GM12878 (cell line): ENCODE measurements at regions not wholly inside any gene's neighbourhood (a gene's known extent, or its start where the extent isn't known, plus 50 kb on each side); places are given as distances from the start of the nearest gene placed in this dataset.

Experiments used
- ATAC-seq: fragments of 200-7000 bp; cut with Tn5 transposase; 3 replicates; pipeline ENCODE4 v1.9.1; 2020; ENCODE audit warnings: mild to moderate bottlenecking, moderate library complexity
- BruUV-seq: library from RNA; stranded (reverse); fragments of 400-500 nt; replicated peaks from 2 replicates; lab custom pipeline; 2021; lab: Mats Ljungman, UMichigan
- CTCF ChIA-PET: fragments of 300-600 bp; sonication (Branson Sonifier 250); formaldehyde crosslinking; extraction: SDS; loops from one replicate; lab custom pipeline; 2021; ENCODE audit warnings: inconsistent platforms; lab: Yijun Ruan, JAX
- POLR2A ChIA-PET: fragments of 350-600 bp; formaldehyde crosslinking; extraction: SDS; loops from one replicate; lab custom pipeline; 2021; ENCODE audit warnings: inconsistent platforms; lab: Charles Lee
- RAD21 ChIA-PET: fragments of 300-600 bp; sonication (Branson Sonifier 250); formaldehyde crosslinking; loops from one replicate; lab custom pipeline; 2023; ENCODE audit warnings: antibody characterized with exemption; ENCODE audit not compliant: unreplicated experiment; lab: Charles Lee
- SMC1A ChIA-PET: fragments of 300-600 bp; sonication (Branson Sonifier 250); formaldehyde crosslinking; loops from one replicate; lab custom pipeline; 2023; ENCODE audit not compliant: unreplicated experiment, uncharacterized antibody; lab: Charles Lee
- DNase-seq: peaks from one replicate; pipeline ENCODE4 v3.0.0-alpha.2; 2011; ENCODE audit warnings: low read depth, low spot score
- FAIRE-seq: peaks from 3 replicates; lab custom pipeline; 2011; peaks lifted over from hg19 to GRCh38; lab: Jason Lieb, UNC
- H2AFZ ChIP-seq: 2 replicates; pipeline ENCODE4 v1.6.0; 2011; ENCODE audit warnings: low read depth, low read length, control low read depth; ENCODE audit not compliant: control insufficient read depth
- H3K27ac ChIP-seq: 2 replicates; pipeline ENCODE4 v1.5.1; 2011; ENCODE audit warnings: control low read depth; ENCODE audit not compliant: control insufficient read depth, insufficient read depth
- H3K27me3 ChIP-seq, 2 experiments: replicated peaks in 1 of 2; 2 replicates each; pipeline versions ENCODE4 v1.6.0 to v1.6.1; 2011; ENCODE audit warnings: low read length in 1 of 2; ENCODE audit not compliant: control insufficient read depth in 2 of 2, insufficient read depth in 2 of 2
- H3K36me3 ChIP-seq, 2 experiments: 2 replicates each; pipeline ENCODE4 v1.5.1; 2011; ENCODE audit warnings: low read length in 1 of 2; ENCODE audit not compliant: control insufficient read depth in 2 of 2, insufficient read depth in 2 of 2
- H3K4me1 ChIP-seq: 2 replicates; pipeline ENCODE4 v1.6.1; 2011; ENCODE audit warnings: mild to moderate bottlenecking, low read length, moderate library complexity, mixed read lengths; ENCODE audit not compliant: control insufficient read depth, insufficient read depth
- H3K4me2 ChIP-seq: 2 replicates; pipeline ENCODE4 v1.6.0; 2011; ENCODE audit warnings: control low read depth; ENCODE audit not compliant: control insufficient read depth, insufficient read depth
- H3K4me3 ChIP-seq: fragments of 200-600 bp; sonication (generic); 2 replicates; pipeline ENCODE4 v1.5.1; 2016
- H3K79me2 ChIP-seq: 2 replicates; pipeline ENCODE4 v1.6.0; 2011; ENCODE audit warnings: low read length; ENCODE audit not compliant: control insufficient read depth, insufficient read depth
- H3K9ac ChIP-seq: 2 replicates; pipeline ENCODE4 v1.8.0; 2011; ENCODE audit warnings: low read length, control low read depth, mixed read lengths; ENCODE audit not compliant: control insufficient read depth, insufficient read depth
- H3K9me3 ChIP-seq: replicated peaks from 3 replicates; pipeline ENCODE4 v1.5.1; 2011; ENCODE audit warnings: mild to moderate bottlenecking, low read length; ENCODE audit not compliant: control insufficient read depth, insufficient read depth
- H4K20me1 ChIP-seq: 2 replicates; pipeline ENCODE4 v1.6.0; 2011; ENCODE audit not compliant: control insufficient read depth, insufficient read depth
- CBX3 ChIP-seq: fragments of 200-600 bp; sonication (generic); IDR thresholded peaks from 2 replicates; pipeline ENCODE4 v1.6.1; 2016; ENCODE audit warnings: low read depth, borderline replicate concordance
- CHD2 ChIP-seq: IDR thresholded peaks from 2 replicates; pipeline ENCODE4 v1.6.1; 2011; ENCODE audit warnings: low read depth, low read length, improper control_type of control experiment, borderline replicate concordance
- ELK1 ChIP-seq: IDR thresholded peaks from 2 replicates; pipeline ENCODE4 v1.6.1; 2012; ENCODE audit warnings: low read depth, low read length, improper control_type of control experiment
- HSF1 ChIP-seq: fragments of 150-350 bp; IDR thresholded peaks from 2 replicates; pipeline ENCODE4 v1.6.1; 2014; ENCODE audit warnings: mild to moderate bottlenecking, low read depth, low read length
- IKZF2 ChIP-seq, 2 experiments: fragments of 450-650 bp; IDR thresholded peaks; 2 replicates each; pipeline ENCODE4 v1.6.1; 2017; ENCODE audit warnings: mild to moderate bottlenecking in 2 of 2, moderate library complexity in 2 of 2
- MLLT1 ChIP-seq: fragments of 450-650 bp; IDR thresholded peaks from 2 replicates; pipeline ENCODE4 v1.6.1; 2016; ENCODE audit warnings: mild to moderate bottlenecking
- NFIC ChIP-seq: IDR thresholded peaks from 2 replicates; pipeline ENCODE4 v1.6.1; 2012; ENCODE audit warnings: low read depth, mild to moderate bottlenecking, inconsistent platforms, low read length, moderate library complexity
- NR2F1 ChIP-seq: fragments of 450-650 bp; conservative IDR thresholded peaks from 2 replicates; pipeline ENCODE4 v1.6.1; 2017; ENCODE audit warnings: mild to moderate bottlenecking
- SMAD5 ChIP-seq: IDR thresholded peaks from 2 replicates; pipeline ENCODE4 v1.6.1; 2016; ENCODE audit warnings: antibody characterized with exemption, low read depth
- SPI1 ChIP-seq: IDR thresholded peaks from 2 replicates; pipeline ENCODE4 v1.6.1; 2011; ENCODE audit warnings: low read depth, mild to moderate bottlenecking, low read length, moderate library complexity, borderline replicate concordance; ENCODE audit not compliant: insufficient read depth
- TCF12 ChIP-seq: IDR thresholded peaks from 2 replicates; pipeline ENCODE4 v1.6.1; 2011; ENCODE audit warnings: low read depth, mild to moderate bottlenecking, low read length
- ZNF274 ChIP-seq: IDR thresholded peaks from one replicate; pipeline ENCODE4 v1.8.0; 2011; ENCODE audit not compliant: insufficient read length, insufficient read depth
- WGBS: methylation state at CpG from one replicate; pipeline ENCODE4 v1.1.6; 2016; ENCODE audit warnings: low lambda C conversion rate; ENCODE audit not compliant: insufficient replicate concordance, insufficient coverage; ENCODE audit errors: missing lambda C conversion rate; 5-methylcytosine and 5-hydroxymethylcytosine counted together
- in situ Hi-C: fragments of 300-500 bp; cut with MboI; formaldehyde crosslinking; loops from 9 replicates; pipeline ENCODE4 v1.14.3; 2018; ENCODE audit warnings: mixed read lengths
- intact Hi-C: fragments of 100-400 bp; cut with micrococcal nuclease; formaldehyde crosslinking; loops from one replicate; pipeline ENCODE4 v1.14.2; 2022; ENCODE audit not compliant: unreplicated experiment

- FAIRE-seq (no peak), ATAC-seq (no peak), DNase-seq (no peak)
- TF ChIP-seq SPI1 = no peak
- no peak for TF ChIP-seq IKZF2 (IDR thresholded peaks at IDR 0.05)
- no peak for TF ChIP-seq SMAD5
- no peak for TF ChIP-seq NFIC
- no peak for TF ChIP-seq ZNF274
- H3K79me2 ChIP-seq = no peaks in the 10 kb centered on the region
- H3K4me2 ChIP-seq = no peak overlapping the region
- H3K4me1 ChIP-seq = no peaks in the 10 kb centered on the region
- 41% methylated on average over 8 of the region's 8 CpGs for WGBS
- H3K9ac ChIP-seq = no peak overlapping the region
- CTCF ChIA-PET = no interaction called here
- H3K36me3 ChIP-seq = no peaks in the 10 kb centered on the region
- H3K27ac ChIP-seq = no peak overlapping the region
- H3K27me3 ChIP-seq = no peaks in the 10 kb centered on the region
- intact Hi-C loops (no loop called here), in situ Hi-C loops (no loop called here)
- H2AFZ ChIP-seq = no peak overlapping the region
- H4K20me1 ChIP-seq = no peaks in the 10 kb centered on the region
- H3K4me3 ChIP-seq = no peak overlapping the region
- RAD21 ChIA-PET = no interaction called here
- no TSS peak for BruUV-seq
- no peaks in the 10 kb centered on the region; the same call in 2 of the 3 replicates for H3K9me3 ChIP-seq
- POLR2A ChIA-PET = no interaction called here
- SMC1A ChIA-PET = no interaction called here
Observed at GRCh38 chr5:2289380-2289779, 406.7 kb upstream of the IRX4 start.

- in situ Hi-C loops = no loop called here
- no TSS peak for BruUV-seq
- Histone ChIP-seq H3K79me2 (no peaks in the 10 kb centered on the region), H2AFZ (no peak overlapping the region), H3K4me1 (no peaks in the 10 kb centered on the region), H3K9ac (no peak overlapping the region), H4K20me1 (no peaks in the 10 kb centered on the region), H3K36me3 (no peaks in the 10 kb centered on the region), H3K27me3 (no peaks in the 10 kb centered on the region), H3K4me2 (no peak overlapping the region), H3K4me3 (no peak overlapping the region), H3K9me3 (no peaks in the 10 kb centered on the region; the same call in 2 of the 3 replicates), H3K27ac (no peak overlapping the region)
- POLR2A ChIA-PET = no interaction called here
- 19% methylated on average over 15 of the region's 16 CpGs for WGBS
- SMC1A ChIA-PET = no interaction called here
- RAD21 ChIA-PET = no interaction called here
- DNase-seq = no peak
- intact Hi-C loops = no loop called here
- no peak for ATAC-seq
- no peak for FAIRE-seq
- CTCF ChIA-PET = no interaction called here
- TF ChIP-seq NR2F1 (no peak), CBX3 (no peak), TCF12 (no peak), CHD2 (no peak), ELK1 (no peak), HSF1 (no peak), MLLT1 (no peak)
Observed at GRCh38 chr5:2288968-2289367, 406.2 kb upstream of the IRX4 start.
